ENCODE measurements at regions not wholly inside any gene's neighbourhood (a gene's known extent, or its start where the extent isn't known, plus 50 kb on each side); places are given as distances from the start of the nearest gene placed in this dataset.
"Not testable (repeated sequence)": the region's sequence is repeated elsewhere in the genome, so short reads cannot be mapped to it uniquely, and the experiment has no call there.

DNA sequence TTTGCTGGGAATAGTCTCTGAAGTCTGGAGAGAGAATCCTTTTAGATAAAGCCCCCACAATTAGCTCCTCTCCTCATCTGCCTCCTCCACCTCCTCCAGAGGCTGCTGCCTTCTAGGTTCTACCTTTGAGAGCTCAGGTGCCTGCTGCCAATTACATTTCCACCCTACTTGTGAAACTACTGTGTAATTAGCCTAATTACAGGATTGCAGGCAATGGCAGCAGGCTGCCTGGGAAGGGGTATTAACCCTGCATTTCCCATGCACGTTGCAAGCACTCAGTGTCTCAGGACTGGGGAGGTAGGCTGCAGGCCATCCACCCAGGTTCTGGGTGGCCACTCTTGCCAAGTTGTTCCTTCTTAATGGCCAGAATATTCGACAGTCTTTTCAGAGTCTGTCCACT, 215.6 kb upstream of the ZNF217 start:
- no peak overlapping the region for H3K27ac ChIP-seq (ENCODE audit: low read depth, low read length)

DNA sequence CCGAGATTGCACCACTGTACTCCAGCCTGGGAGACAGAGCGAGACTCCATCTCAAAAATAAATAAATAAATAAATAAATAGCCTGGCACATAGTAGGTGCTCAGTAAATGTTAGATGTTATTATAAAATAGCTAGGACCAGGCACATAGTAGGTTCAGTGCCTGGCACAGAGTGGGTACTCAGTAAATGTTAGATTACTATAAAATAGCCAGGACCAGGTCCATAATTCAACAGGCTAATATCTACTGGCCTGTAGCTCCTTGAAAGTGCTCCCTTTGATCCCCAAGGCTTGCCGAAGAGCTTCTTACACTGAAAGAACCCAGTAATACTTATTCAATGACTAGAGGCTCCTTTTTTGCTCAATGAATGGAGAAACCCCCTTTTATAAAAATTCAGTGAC, 215.1 kb upstream of the ZNF217 start:
- Histone ChIP-seq H3K9me3 (ENCODE audit: insufficient read depth, low read length) (no peaks in the 10 kb centered on the region), H3K36me3 (ENCODE audit: low read length) (no peaks in the 10 kb centered on the region), H3K27me3 (ENCODE audit: low read length) (no peaks in the 10 kb centered on the region), H4K20me1 (ENCODE audit: low read depth, low read length) (no peaks in the 10 kb centered on the region), H3K4me2 (ENCODE audit: low read depth, low read length, poor library complexity, severe bottlenecking) (no peak overlapping the region), H3K79me2 (ENCODE audit: insufficient read depth, low read length) (no peaks in the 10 kb centered on the region), H2AFZ (ENCODE audit: low read depth, low read length, severe bottlenecking) (no peak overlapping the region), H3K9ac (ENCODE audit: low read length) (no peak overlapping the region), H3K4me3 (ENCODE audit: insufficient read depth, low read length, poor library complexity, severe bottlenecking) (no peak overlapping the region), H3K27ac (ENCODE audit: low read depth, low read length) (no peak overlapping the region), H3F3A (ENCODE audit: insufficient read depth) (no peaks in the 10 kb centered on the region), H3K9me2 (replicated peaks; ENCODE audit: insufficient read depth, low read length) (no peaks in the 10 kb centered on the region)
- no peak for TF ChIP-seq EZH2phosphoT487 (conservative IDR thresholded peaks at IDR 0.05; ENCODE audit: low read length)
- TF ChIP-seq, protein P1, sequence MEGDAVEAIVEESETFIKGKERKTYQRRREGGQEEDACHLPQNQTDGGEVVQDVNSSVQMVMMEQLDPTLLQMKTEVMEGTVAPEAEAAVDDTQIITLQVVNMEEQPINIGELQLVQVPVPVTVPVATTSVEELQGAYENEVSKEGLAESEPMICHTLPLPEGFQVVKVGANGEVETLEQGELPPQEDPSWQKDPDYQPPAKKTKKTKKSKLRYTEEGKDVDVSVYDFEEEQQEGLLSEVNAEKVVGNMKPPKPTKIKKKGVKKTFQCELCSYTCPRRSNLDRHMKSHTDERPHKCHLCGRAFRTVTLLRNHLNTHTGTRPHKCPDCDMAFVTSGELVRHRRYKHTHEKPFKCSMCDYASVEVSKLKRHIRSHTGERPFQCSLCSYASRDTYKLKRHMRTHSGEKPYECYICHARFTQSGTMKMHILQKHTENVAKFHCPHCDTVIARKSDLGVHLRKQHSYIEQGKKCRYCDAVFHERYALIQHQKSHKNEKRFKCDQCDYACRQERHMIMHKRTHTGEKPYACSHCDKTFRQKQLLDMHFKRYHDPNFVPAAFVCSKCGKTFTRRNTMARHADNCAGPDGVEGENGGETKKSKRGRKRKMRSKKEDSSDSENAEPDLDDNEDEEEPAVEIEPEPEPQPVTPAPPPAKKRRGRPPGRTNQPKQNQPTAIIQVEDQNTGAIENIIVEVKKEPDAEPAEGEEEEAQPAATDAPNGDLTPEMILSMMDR (IDR thresholded peaks at IDR 0.05; ENCODE audit: insufficient read depth, low read length, poor library complexity, severe bottlenecking): no peak

More for the DNA sequence above, 215.6 kb upstream of the ZNF217 start:
- no peaks in the 10 kb centered on the region for H3K79me2 ChIP-seq (ENCODE audit: insufficient read depth, low read length)
- no peaks in the 10 kb centered on the region for H4K20me1 ChIP-seq (ENCODE audit: low read depth, low read length)
- no peaks in the 10 kb centered on the region for H3K36me3 ChIP-seq (ENCODE audit: low read length)
- no peak overlapping the region for H3K4me3 ChIP-seq (ENCODE audit: insufficient read depth, low read length, poor library complexity, severe bottlenecking)
- H3K9ac ChIP-seq (ENCODE audit: low read length): no peak overlapping the region
- H3F3A ChIP-seq (ENCODE audit: insufficient read depth): no peaks in the 10 kb centered on the region
- H3K27me3 ChIP-seq (ENCODE audit: low read length): no peaks in the 10 kb centered on the region
- no peaks in the 10 kb centered on the region for H3K9me3 ChIP-seq (ENCODE audit: insufficient read depth, low read length)
- no peaks in the 10 kb centered on the region for H3K9me2 ChIP-seq (replicated peaks; ENCODE audit: insufficient read depth, low read length)
- TF ChIP-seq, protein P1 (IDR thresholded peaks at IDR 0.05; ENCODE audit: insufficient read depth, low read length, poor library complexity, severe bottlenecking): no peak
- TF ChIP-seq EZH2phosphoT487 (conservative IDR thresholded peaks at IDR 0.05; ENCODE audit: low read length): no peak
- H3K4me2 ChIP-seq (ENCODE audit: low read depth, low read length, poor library complexity, severe bottlenecking): no peak overlapping the region
- H2AFZ ChIP-seq (ENCODE audit: low read depth, low read length, severe bottlenecking): no peak overlapping the region

DNA sequence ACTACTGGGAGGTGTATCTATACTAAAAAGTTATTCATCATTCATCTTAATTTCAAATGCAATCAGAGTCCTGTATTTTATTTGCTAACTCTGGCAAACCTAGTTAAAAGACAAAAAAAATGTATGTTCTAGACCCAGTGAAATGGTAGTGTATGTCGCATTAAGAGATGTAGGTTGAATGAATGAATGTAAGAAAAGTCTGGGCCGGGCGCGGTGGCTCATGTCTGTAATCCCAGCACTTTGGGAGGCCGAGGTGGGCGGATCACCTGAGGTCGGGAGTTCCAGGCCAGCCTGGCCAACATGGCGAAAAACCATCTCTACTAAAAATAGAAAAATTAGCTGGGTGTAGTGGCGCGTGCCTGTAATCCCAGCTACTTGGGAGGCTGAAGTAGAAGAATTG, 214.7 kb upstream of the ZNF217 start:
- not testable (repeated sequence) for H3K79me2 ChIP-seq (ENCODE audit: insufficient read depth, low read length); H2AFZ ChIP-seq (ENCODE audit: low read depth, low read length, severe bottlenecking); H3F3A ChIP-seq (ENCODE audit: insufficient read depth); H3K9me2 ChIP-seq (replicated peaks; ENCODE audit: insufficient read depth, low read length); H3K9ac ChIP-seq (ENCODE audit: low read length); H3K27ac ChIP-seq (ENCODE audit: low read depth, low read length); H4K20me1 ChIP-seq (ENCODE audit: low read depth, low read length); H3K9me3 ChIP-seq (ENCODE audit: insufficient read depth, low read length); H3K4me2 ChIP-seq (ENCODE audit: low read depth, low read length, poor library complexity, severe bottlenecking); H3K36me3 ChIP-seq (ENCODE audit: low read length); H3K27me3 ChIP-seq (ENCODE audit: low read length); H3K4me3 ChIP-seq (ENCODE audit: insufficient read depth, low read length, poor library complexity, severe bottlenecking)

DNA sequence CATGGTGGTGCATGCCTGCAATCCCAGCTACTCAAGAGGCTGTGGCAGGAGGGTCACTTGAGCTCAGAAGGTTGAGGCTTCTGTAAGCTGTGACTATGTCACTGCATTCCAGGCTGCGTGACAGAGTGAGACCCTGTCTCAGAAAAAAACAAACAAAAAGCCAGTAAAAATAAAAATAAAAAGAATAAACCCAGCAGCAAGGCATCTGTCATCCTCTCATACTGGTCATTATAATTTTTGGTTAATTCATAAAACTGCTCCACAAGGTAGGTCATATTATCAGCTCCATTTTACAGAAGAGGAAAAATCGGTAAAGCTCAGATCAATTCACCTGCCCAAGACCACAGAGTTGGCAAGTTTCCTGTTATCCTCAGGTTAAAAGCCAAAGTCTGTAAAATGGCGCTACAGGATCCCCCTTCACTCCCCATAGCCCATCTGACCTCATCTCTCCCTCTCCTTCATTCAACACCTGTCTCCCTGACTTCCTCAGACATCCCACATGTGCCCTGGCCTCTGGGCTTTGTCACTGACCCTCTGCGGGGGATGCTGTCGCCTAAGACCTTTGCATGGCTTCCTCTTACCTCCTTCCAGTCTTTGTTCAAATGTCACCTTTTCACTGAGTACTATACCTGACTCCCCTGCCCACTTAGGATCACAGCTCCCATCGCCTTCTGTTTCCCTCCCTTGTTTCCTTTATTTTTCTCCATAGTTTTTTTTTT, 213.2 kb upstream of the ZNF217 start:
- H3K27me3 ChIP-seq (ENCODE audit: low read length): no peaks in the 10 kb centered on the region
- no peaks in the 10 kb centered on the region for H3K79me2 ChIP-seq (ENCODE audit: insufficient read depth, low read length)
- no peaks in the 10 kb centered on the region for H4K20me1 ChIP-seq (ENCODE audit: low read depth, low read length)
- H3K9me2 ChIP-seq (replicated peaks; ENCODE audit: insufficient read depth, low read length): no peaks in the 10 kb centered on the region
- H3K27ac ChIP-seq (ENCODE audit: low read depth, low read length): no peak overlapping the region
- no peaks in the 10 kb centered on the region for H3K36me3 ChIP-seq (ENCODE audit: low read length)
- no peak for TF ChIP-seq EZH2phosphoT487 (conservative IDR thresholded peaks at IDR 0.05; ENCODE audit: low read length)
- TF ChIP-seq, protein P1 (IDR thresholded peaks at IDR 0.05; ENCODE audit: insufficient read depth, low read length, poor library complexity, severe bottlenecking): no peak
- no peak overlapping the region for H3K9ac ChIP-seq (ENCODE audit: low read length)
- no peaks in the 10 kb centered on the region for H3F3A ChIP-seq (ENCODE audit: insufficient read depth)
- H3K4me2 ChIP-seq (ENCODE audit: low read depth, low read length, poor library complexity, severe bottlenecking): no peak overlapping the region
- no peak overlapping the region for H3K4me3 ChIP-seq (ENCODE audit: insufficient read depth, low read length, poor library complexity, severe bottlenecking)
- no peak overlapping the region for H2AFZ ChIP-seq (ENCODE audit: low read depth, low read length, severe bottlenecking)
- H3K9me3 ChIP-seq (ENCODE audit: insufficient read depth, low read length): no peaks in the 10 kb centered on the region

Measured in SU-DHL-6 (cell line).